Uterus (tissue), 3 donors: ENCODE measurements at regions not wholly inside any gene's neighbourhood (a gene's known extent, or its start where the extent isn't known, plus 50 kb on each side); places are given as distances from the start of the nearest gene placed in this dataset.

Experiments
- DNase-seq, 2 donors: peaks; one replicate each; pipeline ENCODE4 v3.0.0-alpha.2; 2019 to 2020
- H3K27ac ChIP-seq, 2 donors: fragments of 200-600 bp; sonication (generic); 1 replicate in 1 of 2; 2 replicates in 1 of 2; pipeline ENCODE4 v1.5.1; 2016 to 2018
- H3K27me3 ChIP-seq, 2 donors: fragments of 200-600 bp; sonication (generic); one replicate each; pipeline ENCODE4 v1.5.1; 2018 to 2019; ENCODE audit warnings: control low read depth in 1 of 2
- H3K36me3 ChIP-seq, 2 donors: fragments of 200-600 bp; sonication (generic); one replicate each; pipeline ENCODE4 v1.5.1; 2019; ENCODE audit warnings: control low read depth in 1 of 2
- H3K4me1 ChIP-seq, 2 donors: fragments of 200-600 bp; sonication (generic); one replicate each; pipeline ENCODE4 v1.5.1; 2018 to 2019; ENCODE audit warnings: control low read depth in 1 of 2
- H3K4me3 ChIP-seq, 2 donors: fragments of 200-600 bp; sonication (generic); 1 replicate in 1 of 2; 2 replicates in 1 of 2; pipeline ENCODE4 v1.5.1; 2018 to 2019; ENCODE audit warnings: mild to moderate bottlenecking in 1 of 2
- H3K9me3 ChIP-seq, 2 donors: fragments of 200-600 bp; sonication (generic); one replicate each; pipeline ENCODE4 v1.5.1; 2019; ENCODE audit warnings: control low read depth in 1 of 2
- POLR2A ChIP-seq, 2 donors: fragments of 450-650 bp; IDR thresholded peaks; one replicate each; pipeline ENCODE4 v1.6.1; 2016; ENCODE audit warnings: antibody characterized with exemption in 2 of 2, mild to moderate bottlenecking in 1 of 2, moderate library complexity in 1 of 2
- intact Hi-C: fragments of 100-400 bp; cut with DNase I; formaldehyde crosslinking; loops from one replicate; pipeline ENCODE4 v1.15.1; 2023; ENCODE audit warnings: low total_unique reads
- TF ChIP-seq, protein P1 (sequence below), 4 experiments: fragments of 200-600 bp in 2 of 4; fragments of 450-650 bp in 2 of 4; sonication (generic) in 2 of 4; IDR thresholded peaks; one replicate each; pipeline ENCODE4 v1.5.1; 2016 to 2019; ENCODE audit warnings: antibody characterized with exemption in 4 of 4, mild to moderate bottlenecking in 2 of 4, moderate library complexity in 1 of 4
- donor health status: DM: yes; HTN: yes; CAD: no.

DNA sequence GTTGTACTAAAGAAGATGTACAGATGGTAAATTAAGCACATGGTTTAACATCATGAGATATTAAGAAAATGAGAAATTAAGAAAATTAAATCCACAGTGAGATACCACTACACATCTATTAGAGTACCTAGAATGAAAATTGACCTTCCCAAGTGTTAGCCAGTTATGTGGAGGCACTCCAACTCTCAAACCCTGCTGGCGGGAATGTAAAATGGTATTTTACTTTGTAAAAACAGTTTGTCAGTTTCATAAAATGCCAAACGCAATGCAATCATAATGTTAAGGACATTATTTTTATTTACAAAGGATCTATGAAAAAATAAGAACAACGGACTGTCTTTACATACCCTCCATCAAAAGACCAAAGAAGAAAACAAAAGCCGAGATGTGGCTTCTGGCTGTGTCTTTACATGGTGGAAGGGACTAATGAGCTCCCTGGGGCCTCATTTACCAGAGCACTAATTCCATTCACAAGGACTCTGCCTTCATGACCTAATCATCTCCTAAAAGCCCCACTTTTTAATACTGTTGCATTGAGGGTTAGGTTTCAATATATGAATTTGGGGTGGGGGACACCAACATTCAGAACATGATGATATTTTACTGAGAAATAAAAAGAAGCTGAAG is 1178.7 kb downstream of the AACS start:
- TF ChIP-seq POLR2A (IDR thresholded peaks at IDR 0.05), result no peak
- TF ChIP-seq, protein P1, sequence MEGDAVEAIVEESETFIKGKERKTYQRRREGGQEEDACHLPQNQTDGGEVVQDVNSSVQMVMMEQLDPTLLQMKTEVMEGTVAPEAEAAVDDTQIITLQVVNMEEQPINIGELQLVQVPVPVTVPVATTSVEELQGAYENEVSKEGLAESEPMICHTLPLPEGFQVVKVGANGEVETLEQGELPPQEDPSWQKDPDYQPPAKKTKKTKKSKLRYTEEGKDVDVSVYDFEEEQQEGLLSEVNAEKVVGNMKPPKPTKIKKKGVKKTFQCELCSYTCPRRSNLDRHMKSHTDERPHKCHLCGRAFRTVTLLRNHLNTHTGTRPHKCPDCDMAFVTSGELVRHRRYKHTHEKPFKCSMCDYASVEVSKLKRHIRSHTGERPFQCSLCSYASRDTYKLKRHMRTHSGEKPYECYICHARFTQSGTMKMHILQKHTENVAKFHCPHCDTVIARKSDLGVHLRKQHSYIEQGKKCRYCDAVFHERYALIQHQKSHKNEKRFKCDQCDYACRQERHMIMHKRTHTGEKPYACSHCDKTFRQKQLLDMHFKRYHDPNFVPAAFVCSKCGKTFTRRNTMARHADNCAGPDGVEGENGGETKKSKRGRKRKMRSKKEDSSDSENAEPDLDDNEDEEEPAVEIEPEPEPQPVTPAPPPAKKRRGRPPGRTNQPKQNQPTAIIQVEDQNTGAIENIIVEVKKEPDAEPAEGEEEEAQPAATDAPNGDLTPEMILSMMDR (IDR thresholded peaks at IDR 0.05), result no peak
- no peak for DNase-seq
- intact Hi-C loops, result no loop called here
- H3K36me3 ChIP-seq, result no peaks in the 10 kb centered on the region
- H3K27me3 ChIP-seq, result no peaks in the 10 kb centered on the region
- H3K4me3 ChIP-seq, result no peak overlapping the region
- no peak overlapping the region for H3K27ac ChIP-seq
- no peaks in the 10 kb centered on the region for H3K9me3 ChIP-seq
- no peaks in the 10 kb centered on the region for H3K4me1 ChIP-seq

DNA sequence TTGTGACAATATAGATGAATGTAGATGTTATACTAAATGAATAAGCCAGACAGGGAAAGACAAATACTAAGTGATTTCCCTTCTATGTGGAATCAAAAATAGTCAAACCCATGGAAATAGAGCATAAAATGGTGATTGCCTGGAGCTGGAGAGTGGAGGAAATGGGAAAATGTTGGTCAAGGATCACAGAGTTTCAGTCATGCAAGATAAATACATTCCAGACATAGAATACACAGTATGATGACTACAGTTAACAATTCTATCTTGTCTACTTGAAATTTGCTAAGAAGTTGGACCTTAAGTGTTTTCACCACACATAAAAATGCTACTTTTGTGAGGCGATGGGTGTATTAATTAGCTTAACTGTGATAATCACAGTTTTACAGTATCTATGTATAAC is 1182.7 kb downstream of the AACS start:
- Histone ChIP-seq H3K4me3 (no peak overlapping the region), H3K36me3 (no peaks in the 10 kb centered on the region), H3K27ac (no peak overlapping the region), H3K27me3 (no peaks in the 10 kb centered on the region), H3K4me1 (no peaks in the 10 kb centered on the region), H3K9me3 (no peaks in the 10 kb centered on the region)
- TF ChIP-seq, protein P1 (IDR thresholded peaks at IDR 0.05), result no peak
- TF ChIP-seq POLR2A (IDR thresholded peaks at IDR 0.05), result no peak
- intact Hi-C loops, result no loop called here
- no peak for DNase-seq

DNA sequence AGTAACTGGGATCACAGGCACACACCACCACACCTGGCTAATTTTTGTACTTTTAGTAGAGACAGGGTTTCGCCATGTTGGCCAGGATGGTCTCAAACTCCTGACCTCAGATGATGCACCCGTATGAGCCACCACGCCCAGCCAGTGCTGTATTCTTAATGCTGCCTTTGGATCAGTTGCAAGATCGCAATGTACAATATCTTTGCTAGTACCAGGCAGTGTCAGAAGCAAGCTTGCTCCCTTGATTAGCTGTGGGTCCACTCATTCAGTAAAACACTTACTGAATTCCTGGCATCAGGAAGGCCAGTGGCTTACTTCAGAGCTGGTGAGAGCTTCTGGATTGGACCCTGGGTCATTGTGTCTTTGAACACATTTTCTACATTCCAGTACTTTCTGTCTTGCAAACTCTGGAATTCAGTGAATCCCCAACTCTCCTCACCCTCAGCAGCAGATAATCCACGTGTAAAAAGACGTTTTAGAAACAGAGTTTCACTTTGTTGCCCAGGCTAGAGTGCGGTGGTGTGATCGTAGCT is 1183.7 kb downstream of the AACS start:
- no peaks in the 10 kb centered on the region for H3K9me3 ChIP-seq
- no peaks in the 10 kb centered on the region for H3K36me3 ChIP-seq
- H3K4me1 ChIP-seq, result no peaks in the 10 kb centered on the region
- no peaks in the 10 kb centered on the region for H3K27me3 ChIP-seq
- intact Hi-C loops, result no loop called here
- no peak overlapping the region for H3K4me3 ChIP-seq
- H3K27ac ChIP-seq, result no peak overlapping the region
- no peak for DNase-seq
- TF ChIP-seq, protein P1 (IDR thresholded peaks at IDR 0.05), result no peak
- TF ChIP-seq POLR2A (IDR thresholded peaks at IDR 0.05), result no peak

DNA sequence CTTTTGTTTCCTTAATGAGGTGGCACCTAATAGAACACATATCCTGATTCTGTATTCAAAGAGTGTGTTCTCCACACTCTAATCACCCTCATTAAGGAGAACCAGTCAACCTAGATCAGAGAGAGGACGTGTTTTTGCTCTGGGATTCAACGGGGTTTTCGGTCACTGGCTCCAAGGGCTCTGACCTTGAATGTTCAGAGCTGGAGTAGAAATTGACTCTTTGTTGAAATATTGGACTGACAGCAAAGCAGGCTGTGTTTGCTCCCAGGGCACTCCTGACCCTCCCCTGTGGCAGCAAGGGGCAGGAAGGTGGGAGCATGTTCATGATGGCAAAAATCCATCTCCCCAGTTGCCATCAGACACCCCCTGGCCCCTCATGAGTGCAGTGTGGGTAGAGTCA is 1193.0 kb downstream of the AACS start:
- Histone ChIP-seq H3K9me3 (no peaks in the 10 kb centered on the region), H3K4me1 (no peaks in the 10 kb centered on the region), H3K36me3 (no peaks in the 10 kb centered on the region), H3K4me3 (no peak overlapping the region), H3K27me3 (no peaks in the 10 kb centered on the region), H3K27ac (no peak overlapping the region)
- TF ChIP-seq, protein P1 (IDR thresholded peaks at IDR 0.05), result no peak
- TF ChIP-seq POLR2A (IDR thresholded peaks at IDR 0.05), result no peak
- intact Hi-C loops, result no loop called here
- DNase-seq, result no peak

DNA sequence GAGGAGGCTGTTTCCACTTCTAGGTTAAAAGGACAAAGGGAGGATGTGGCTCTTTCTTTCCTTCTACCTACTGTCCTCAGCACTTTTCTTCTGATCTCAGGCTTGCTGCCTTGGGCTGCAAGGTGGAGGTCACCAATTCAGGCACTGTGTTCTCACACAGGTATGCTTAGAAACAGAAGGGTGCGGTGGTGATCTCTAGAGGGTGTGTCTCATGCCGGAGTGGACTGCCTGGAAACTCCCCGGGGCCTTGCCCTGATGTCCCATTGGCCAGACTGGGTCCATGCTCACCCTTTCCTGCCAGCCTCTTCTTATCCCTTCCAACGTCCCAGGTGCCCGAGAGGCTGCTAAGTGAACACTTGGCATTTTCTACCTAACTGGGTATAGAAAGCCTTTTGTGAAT is 1197.6 kb downstream of the AACS start:
- Histone ChIP-seq H3K27me3 (no peaks in the 10 kb centered on the region), H3K36me3 (no peaks in the 10 kb centered on the region), H3K4me3 (no peak overlapping the region), H3K27ac (no peak overlapping the region), H3K4me1 (no peaks in the 10 kb centered on the region), H3K9me3 (no peaks in the 10 kb centered on the region)
- intact Hi-C loops, result no loop called here
- TF ChIP-seq, protein P1 (IDR thresholded peaks at IDR 0.05), result no peak
- TF ChIP-seq POLR2A (IDR thresholded peaks at IDR 0.05), result no peak
- DNase-seq, result no peak
